NB4 (cell line): ENCODE measurements at regions not wholly inside any gene's neighbourhood (a gene's known extent, or its start where the extent isn't known, plus 50 kb on each side); places are given as distances from the start of the nearest gene placed in this dataset.

Experiments used
- DNase-seq: peaks from one replicate; pipeline ENCODE4 v3.0.0; 2010; ENCODE audit warnings: low read depth
- H3K4me3 ChIP-seq: one replicate; pipeline ENCODE4 v1.5.1; 2011; ENCODE audit warnings: mild to moderate bottlenecking, low read depth, low read length, moderate library complexity
- MYC ChIP-seq: IDR thresholded peaks from 2 replicates; pipeline ENCODE4 v1.6.1; 2011; ENCODE audit warnings: low read depth, low read length
- POLR2A ChIP-seq: IDR thresholded peaks from 2 replicates; pipeline ENCODE4 v1.6.1; 2011; ENCODE audit warnings: mild to moderate bottlenecking; ENCODE audit not compliant: insufficient read length; ENCODE audit errors: extremely low read depth
- TF ChIP-seq, protein P1 (sequence below): IDR thresholded peaks from one replicate; pipeline ENCODE4 v1.5.1; 2012; ENCODE audit warnings: low read depth, low read length
- TF ChIP-seq, protein P2 (sequence below): IDR thresholded peaks from 2 replicates; pipeline ENCODE4 v1.6.1; 2011; ENCODE audit warnings: low read depth, low read length

- 0 out of 2 replicates have a peak, but pooled peaks have one; percentile 9 for TF ChIP-seq MYC
- TF ChIP-seq, protein P1, sequence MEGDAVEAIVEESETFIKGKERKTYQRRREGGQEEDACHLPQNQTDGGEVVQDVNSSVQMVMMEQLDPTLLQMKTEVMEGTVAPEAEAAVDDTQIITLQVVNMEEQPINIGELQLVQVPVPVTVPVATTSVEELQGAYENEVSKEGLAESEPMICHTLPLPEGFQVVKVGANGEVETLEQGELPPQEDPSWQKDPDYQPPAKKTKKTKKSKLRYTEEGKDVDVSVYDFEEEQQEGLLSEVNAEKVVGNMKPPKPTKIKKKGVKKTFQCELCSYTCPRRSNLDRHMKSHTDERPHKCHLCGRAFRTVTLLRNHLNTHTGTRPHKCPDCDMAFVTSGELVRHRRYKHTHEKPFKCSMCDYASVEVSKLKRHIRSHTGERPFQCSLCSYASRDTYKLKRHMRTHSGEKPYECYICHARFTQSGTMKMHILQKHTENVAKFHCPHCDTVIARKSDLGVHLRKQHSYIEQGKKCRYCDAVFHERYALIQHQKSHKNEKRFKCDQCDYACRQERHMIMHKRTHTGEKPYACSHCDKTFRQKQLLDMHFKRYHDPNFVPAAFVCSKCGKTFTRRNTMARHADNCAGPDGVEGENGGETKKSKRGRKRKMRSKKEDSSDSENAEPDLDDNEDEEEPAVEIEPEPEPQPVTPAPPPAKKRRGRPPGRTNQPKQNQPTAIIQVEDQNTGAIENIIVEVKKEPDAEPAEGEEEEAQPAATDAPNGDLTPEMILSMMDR, result no peak
- DNase-seq, result no peak
- H3K4me3 ChIP-seq, result no peak overlapping the region
Observed at GRCh38 chr12:124379379-124379937, 84.6 kb downstream of the RFLNA start.

GRCh38 chr12:124378926-124379325, 84.0 kb downstream of the RFLNA start:
- no peak overlapping the region for H3K4me3 ChIP-seq
- no peak for DNase-seq
- TF ChIP-seq, protein P2, sequence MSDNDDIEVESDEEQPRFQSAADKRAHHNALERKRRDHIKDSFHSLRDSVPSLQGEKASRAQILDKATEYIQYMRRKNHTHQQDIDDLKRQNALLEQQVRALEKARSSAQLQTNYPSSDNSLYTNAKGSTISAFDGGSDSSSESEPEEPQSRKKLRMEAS, result no peak
- TF ChIP-seq, protein P1, result no peak
- no peak for TF ChIP-seq MYC
- TF ChIP-seq POLR2A, result no peak

- TF ChIP-seq MYC (no peak), POLR2A (no peak)
- TF ChIP-seq, protein P1, result no peak
- TF ChIP-seq, protein P2, result no peak
- DNase-seq, result no peak
- no peak overlapping the region for H3K4me3 ChIP-seq
Observed at GRCh38 chr12:124377981-124378509, 83.2 kb downstream of the RFLNA start.

DNA sequence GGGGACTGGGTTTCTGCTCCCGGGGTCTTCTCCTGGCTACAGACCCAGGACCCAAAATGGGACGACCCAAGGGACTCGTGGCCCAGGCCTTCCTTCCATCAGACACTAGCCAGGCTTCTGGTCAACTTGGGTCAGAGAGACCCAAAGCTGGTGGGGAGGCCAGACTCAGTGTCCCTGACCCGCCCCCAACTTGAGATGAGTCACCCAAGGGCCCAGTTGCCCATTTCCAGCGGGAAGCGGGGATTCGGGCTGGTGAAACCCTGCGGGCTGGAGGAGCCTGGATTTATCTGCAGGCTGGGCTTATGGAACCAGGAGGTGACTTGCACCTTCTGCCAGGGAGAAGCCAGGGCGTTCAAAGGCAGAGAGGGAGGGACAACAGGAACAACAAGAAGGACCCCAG, 81.5 kb downstream of the RFLNA start:
- DNase-seq, result no peak
- no peak for TF ChIP-seq MYC
- TF ChIP-seq, protein P2, result no peak
- TF ChIP-seq, protein P1, result no peak
- TF ChIP-seq POLR2A, result no peak
- no peak overlapping the region for H3K4me3 ChIP-seq

DNA sequence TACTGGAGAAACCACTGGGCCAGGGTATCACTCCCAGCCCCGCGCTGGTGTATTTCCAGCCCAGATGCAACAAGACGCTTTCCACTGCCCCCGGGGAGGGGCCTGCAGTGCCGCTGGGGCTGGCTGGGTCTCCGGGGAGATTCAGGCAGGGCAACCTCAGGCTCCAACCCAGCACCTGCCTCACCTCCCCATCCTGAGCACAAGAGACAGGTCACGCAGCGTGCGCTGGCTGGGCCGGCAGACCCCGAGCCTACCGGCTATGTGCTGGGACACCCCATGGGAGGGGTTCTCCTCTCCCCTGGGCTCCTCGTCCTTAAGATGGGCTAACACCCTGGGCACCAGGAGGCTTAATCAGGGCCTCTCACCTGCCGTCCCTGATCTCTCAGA, 80.9 kb downstream of the RFLNA start:
- TF ChIP-seq, protein P2, result no peak
- TF ChIP-seq, protein P1, result no peak
- no peak for TF ChIP-seq MYC
- no peak for TF ChIP-seq POLR2A
- DNase-seq, result no peak
- H3K4me3 ChIP-seq, result no peak overlapping the region
